ENCODE measurements at regions not wholly inside any gene's neighbourhood (a gene's known extent, or its start where the extent isn't known, plus 50 kb on each side); places are given as distances from the start of the nearest gene placed in this dataset.

- H3K4me3 ChIP-seq (ENCODE audit: low read length) = no peak overlapping the region
- H3K9me2 ChIP-seq (ENCODE audit: insufficient read depth, low read length) = peaks cover 6% of the 10 kb centered on the region
- no peaks in the 10 kb centered on the region for H3K9me3 ChIP-seq (ENCODE audit: low read length)
- no peak overlapping the region for H2AFZ ChIP-seq (ENCODE audit: low read depth, low read length)
- no peaks in the 10 kb centered on the region for H3K79me2 ChIP-seq (replicated peaks; ENCODE audit: insufficient read depth, low read length)
- no peak overlapping the region for H3K9ac ChIP-seq (ENCODE audit: low read length)
- H3K36me3 ChIP-seq (ENCODE audit: insufficient read depth, low read length) = no peaks in the 10 kb centered on the region
- no peaks in the 10 kb centered on the region for H4K20me1 ChIP-seq (ENCODE audit: insufficient read depth)
- no peaks in the 10 kb centered on the region for H3K27me3 ChIP-seq (ENCODE audit: insufficient read depth, low read depth, low read length)
- H3K4me2 ChIP-seq (ENCODE audit: low read length) = no peak overlapping the region
- TF ChIP-seq EP300 (conservative IDR thresholded peaks at IDR 0.05; ENCODE audit: poor library complexity, severe bottlenecking) (no peak), CTCF (IDR thresholded peaks at IDR 0.05; ENCODE audit: poor library complexity, severe bottlenecking) (no peak), MXI1 (conservative IDR thresholded peaks at IDR 0.05; ENCODE audit: poor library complexity, severe bottlenecking) (no peak), TAF1 (IDR thresholded peaks at IDR 0.05; ENCODE audit: low read depth) (no peak), POLR2AphosphoS5 (IDR thresholded peaks at IDR 0.05) (no peak), REST (IDR thresholded peaks at IDR 0.05; ENCODE audit: borderline replicate concordance) (no peak), EZH2 (IDR thresholded peaks at IDR 0.05; ENCODE audit: borderline replicate concordance, insufficient read depth, low read length, poor library complexity, severe bottlenecking) (no peak), RAD21 (conservative IDR thresholded peaks at IDR 0.05) (no peak), SMC3 (conservative IDR thresholded peaks at IDR 0.05; ENCODE audit: poor library complexity) (no peak)
- no peak overlapping the region for H3K27ac ChIP-seq (ENCODE audit: low read length)
- H3F3A ChIP-seq (ENCODE audit: insufficient read depth, low read length, poor library complexity, severe bottlenecking) = no peaks in the 10 kb centered on the region
Observed at GRCh38 chr7:94146408-94146807, 142.3 kb upstream of the BET1 start.

- Histone ChIP-seq H3K36me3 (ENCODE audit: insufficient read depth, low read length) (no peaks in the 10 kb centered on the region), H2AFZ (ENCODE audit: low read depth, low read length) (no peak overlapping the region), H4K20me1 (ENCODE audit: insufficient read depth) (no peaks in the 10 kb centered on the region), H3K9ac (ENCODE audit: low read length) (no peak overlapping the region), H3F3A (ENCODE audit: insufficient read depth, low read length, poor library complexity, severe bottlenecking) (no peaks in the 10 kb centered on the region), H3K9me3 (ENCODE audit: low read length) (no peaks in the 10 kb centered on the region), H3K27me3 (ENCODE audit: insufficient read depth, low read depth, low read length) (no peaks in the 10 kb centered on the region), H3K9me2 (ENCODE audit: insufficient read depth, low read length) (no peaks in the 10 kb centered on the region), H3K4me3 (ENCODE audit: low read length) (no peak overlapping the region), H3K79me2 (replicated peaks; ENCODE audit: insufficient read depth, low read length) (no peaks in the 10 kb centered on the region), H3K4me2 (ENCODE audit: low read length) (no peak overlapping the region), H3K27ac (ENCODE audit: low read length) (no peak overlapping the region)
- no peak for TF ChIP-seq MXI1 (conservative IDR thresholded peaks at IDR 0.05; ENCODE audit: poor library complexity, severe bottlenecking)
- no peak for TF ChIP-seq CTCF (IDR thresholded peaks at IDR 0.05; ENCODE audit: poor library complexity, severe bottlenecking)
- no peak for TF ChIP-seq TAF1 (IDR thresholded peaks at IDR 0.05; ENCODE audit: low read depth)
- no peak for TF ChIP-seq EP300 (conservative IDR thresholded peaks at IDR 0.05; ENCODE audit: poor library complexity, severe bottlenecking)
- TF ChIP-seq POLR2AphosphoS5 (IDR thresholded peaks at IDR 0.05) = no peak
- TF ChIP-seq REST (IDR thresholded peaks at IDR 0.05; ENCODE audit: borderline replicate concordance) = no peak
- TF ChIP-seq EZH2 (IDR thresholded peaks at IDR 0.05; ENCODE audit: borderline replicate concordance, insufficient read depth, low read length, poor library complexity, severe bottlenecking) = no peak
- TF ChIP-seq SMC3 (conservative IDR thresholded peaks at IDR 0.05; ENCODE audit: poor library complexity) = no peak
- no peak for TF ChIP-seq RAD21 (conservative IDR thresholded peaks at IDR 0.05)
Observed at GRCh38 chr7:94149789-94150545, 145.8 kb upstream of the BET1 start.
